ENCODE measurements at regions not wholly inside any gene's neighbourhood (a gene's known extent, or its start where the extent isn't known, plus 50 kb on each side); places are given as distances from the start of the nearest gene placed in this dataset.

GRCh38 chr22:49575703-49576081 is 252.0 kb downstream of the BRD1 start:
- Histone ChIP-seq H3K4me1 (ENCODE audit: insufficient read depth, low read length, poor library complexity, severe bottlenecking) (no peaks in the 10 kb centered on the region), H3F3A (ENCODE audit: low read depth) (no peaks in the 10 kb centered on the region), H3K9ac (ENCODE audit: low read depth, low read length, poor library complexity, severe bottlenecking) (no peak overlapping the region), H3K27me3 (ENCODE audit: insufficient read depth, low read length, poor library complexity, severe bottlenecking) (no peaks in the 10 kb centered on the region), H3K9me3 (ENCODE audit: insufficient read depth, low read depth, low read length) (peaks cover 5% of the 10 kb centered on the region; the same call in 1 of the 2 replicates), H3K4me3 (ENCODE audit: low read length, poor library complexity, severe bottlenecking) (no peak overlapping the region), H3K4me2 (ENCODE audit: low read depth, low read length, poor library complexity, severe bottlenecking) (no peak overlapping the region), H2AFZ (ENCODE audit: low read length) (no peak overlapping the region), H3K79me2 (ENCODE audit: insufficient read depth, low read length) (peaks cover 8% of the 10 kb centered on the region; the same call in 1 of the 2 replicates), H3K36me3 (ENCODE audit: insufficient read depth, low read length) (peaks cover 6% of the 10 kb centered on the region; the same call in 1 of the 2 replicates), H4K20me1 (ENCODE audit: insufficient read depth, low read length, poor library complexity, severe bottlenecking) (no peaks in the 10 kb centered on the region), H3K9me2 (replicated peaks; ENCODE audit: low read depth, low read length) (no peaks in the 10 kb centered on the region)
- TF ChIP-seq CTCF (conservative IDR thresholded peaks at IDR 0.05; ENCODE audit: low read length), result no peak
- no peak for TF ChIP-seq EZH2phosphoT487 (IDR thresholded peaks at IDR 0.05; ENCODE audit: borderline replicate concordance)

GRCh38 chr22:49574881-49575702 is 252.6 kb downstream of the BRD1 start:
- H3K36me3 ChIP-seq (ENCODE audit: insufficient read depth, low read length), result peaks cover 6% of the 10 kb centered on the region; the same call in 1 of the 2 replicates

GRCh38 chr22:49574205-49574880 is 253.3 kb downstream of the BRD1 start:
- Histone ChIP-seq H3K9ac (ENCODE audit: low read depth, low read length, poor library complexity, severe bottlenecking) (no peak overlapping the region), H3K4me1 (ENCODE audit: insufficient read depth, low read length, poor library complexity, severe bottlenecking) (no peaks in the 10 kb centered on the region), H3K36me3 (ENCODE audit: insufficient read depth, low read length) (peaks cover 6% of the 10 kb centered on the region; the same call in 1 of the 2 replicates), H3K9me3 (ENCODE audit: insufficient read depth, low read depth, low read length) (no peaks in the 10 kb centered on the region), H3K9me2 (replicated peaks; ENCODE audit: low read depth, low read length) (no peaks in the 10 kb centered on the region), H3F3A (ENCODE audit: low read depth) (no peaks in the 10 kb centered on the region), H2AFZ (ENCODE audit: low read length) (no peak overlapping the region), H3K4me3 (ENCODE audit: low read length, poor library complexity, severe bottlenecking) (no peak overlapping the region), H3K27me3 (ENCODE audit: insufficient read depth, low read length, poor library complexity, severe bottlenecking) (no peaks in the 10 kb centered on the region), H4K20me1 (ENCODE audit: insufficient read depth, low read length, poor library complexity, severe bottlenecking) (no peaks in the 10 kb centered on the region), H3K4me2 (ENCODE audit: low read depth, low read length, poor library complexity, severe bottlenecking) (no peak overlapping the region), H3K79me2 (ENCODE audit: insufficient read depth, low read length) (peaks cover 4% of the 10 kb centered on the region; the same call in 1 of the 2 replicates)
- no peak for TF ChIP-seq CTCF (conservative IDR thresholded peaks at IDR 0.05; ENCODE audit: low read length)
- no peak for TF ChIP-seq EZH2phosphoT487 (IDR thresholded peaks at IDR 0.05; ENCODE audit: borderline replicate concordance)

More at GRCh38 chr22:49574881-49575702, 252.6 kb downstream of the BRD1 start:
- H3K27me3 ChIP-seq (ENCODE audit: insufficient read depth, low read length, poor library complexity, severe bottlenecking), result no peaks in the 10 kb centered on the region
- no peak for TF ChIP-seq CTCF (conservative IDR thresholded peaks at IDR 0.05; ENCODE audit: low read length)
- TF ChIP-seq EZH2phosphoT487 (IDR thresholded peaks at IDR 0.05; ENCODE audit: borderline replicate concordance), result no peak
- H3K9ac ChIP-seq (ENCODE audit: low read depth, low read length, poor library complexity, severe bottlenecking), result no peak overlapping the region
- no peaks in the 10 kb centered on the region for H4K20me1 ChIP-seq (ENCODE audit: insufficient read depth, low read length, poor library complexity, severe bottlenecking)
- H3K9me3 ChIP-seq (ENCODE audit: insufficient read depth, low read depth, low read length), result peaks cover under 1% of the 10 kb centered on the region; the same call in 1 of the 2 replicates
- no peaks in the 10 kb centered on the region for H3K9me2 ChIP-seq (replicated peaks; ENCODE audit: low read depth, low read length)
- H3K79me2 ChIP-seq (ENCODE audit: insufficient read depth, low read length), result peaks cover 6% of the 10 kb centered on the region; the same call in 1 of the 2 replicates
- H3K4me2 ChIP-seq (ENCODE audit: low read depth, low read length, poor library complexity, severe bottlenecking), result no peak overlapping the region
- no peaks in the 10 kb centered on the region for H3F3A ChIP-seq (ENCODE audit: low read depth)
- H3K4me3 ChIP-seq (ENCODE audit: low read length, poor library complexity, severe bottlenecking), result no peak overlapping the region
- no peak overlapping the region for H2AFZ ChIP-seq (ENCODE audit: low read length)
- no peaks in the 10 kb centered on the region for H3K4me1 ChIP-seq (ENCODE audit: insufficient read depth, low read length, poor library complexity, severe bottlenecking)
